ENCODE measurements at regions not wholly inside any gene's neighbourhood (a gene's known extent, or its start where the extent isn't known, plus 50 kb on each side); places are given as distances from the start of the nearest gene placed in this dataset.

DNA sequence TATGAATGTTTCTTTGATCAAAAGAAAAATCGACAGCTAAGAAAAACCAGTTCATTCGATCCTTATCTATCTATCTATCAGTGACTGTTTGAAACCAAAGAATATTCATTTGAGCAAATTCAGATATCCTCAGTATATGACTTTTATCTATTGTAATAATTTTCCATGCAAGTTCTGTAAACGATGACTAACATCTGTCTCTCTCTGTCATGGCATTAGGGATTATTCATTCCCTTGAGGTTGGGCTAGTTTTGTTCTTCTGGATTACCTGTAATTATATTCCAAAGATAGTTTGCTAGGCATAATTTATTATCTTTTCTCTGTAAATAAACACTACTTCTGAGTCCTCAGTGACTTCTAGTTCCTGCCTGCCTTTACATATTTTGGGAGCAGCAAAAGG is 497.7 kb upstream of the CDH11 start:
- no TSS peak for BruUV-seq (replicated peaks)
- H4K20me1 ChIP-seq (ENCODE audit: insufficient read depth) = no peaks in the 10 kb centered on the region
- ChIA-PET RAD21 (ENCODE audit: low non-redundant PET in 1 of 2, low total read pairs in 2 of 2, uncharacterized antibody in 2 of 2, unreplicated experiment in 2 of 2) (no interaction called here), CTCF (no interaction called here), POLR2A (no interaction called here)
- no peak overlapping the region for H2AFZ ChIP-seq (ENCODE audit: low read depth, low read length, poor library complexity, severe bottlenecking)
- ATAC-seq (no peak), DNase-seq (ENCODE audit: low read depth, low spot score) (no peak)
- H3K9ac ChIP-seq (ENCODE audit: low read length) = no peak overlapping the region
- no peaks in the 10 kb centered on the region for H3K4me1 ChIP-seq (ENCODE audit: control insufficient read depth in 1 of 2, insufficient read depth in 2 of 2, low read length in 2 of 2)
- no peak overlapping the region for H3K27ac ChIP-seq (ENCODE audit: low read depth, low read length)
- intact Hi-C loops (cut with micrococcal nuclease) = no loop called here
- H3K9me2 ChIP-seq (ENCODE audit: insufficient read depth) = no peaks in the 10 kb centered on the region
- no peak overlapping the region for H3K4me2 ChIP-seq (ENCODE audit: low read length)
- TF ChIP-seq CTCF (IDR thresholded peaks at IDR 0.05 in 2 of 3, conservative IDR thresholded peaks at IDR 0.05 in 1 of 3; ENCODE audit: borderline replicate concordance in 1 of 3, insufficient read depth in 1 of 3, low read depth in 2 of 3, low read length in 2 of 3) (no peak), CEBPB (IDR thresholded peaks at IDR 0.05; ENCODE audit: low read depth) (no peak), SIN3A (IDR thresholded peaks at IDR 0.05; ENCODE audit: low read depth) (no peak), EGR1 (IDR thresholded peaks at IDR 0.05; ENCODE audit: low read depth) (no peak), ATF3 (IDR thresholded peaks at IDR 0.05) (no peak), ELF1 (IDR thresholded peaks at IDR 0.05; ENCODE audit: borderline replicate concordance, low read depth) (no peak), POLR2AphosphoS5 (IDR thresholded peaks at IDR 0.05; ENCODE audit: low read depth, low read length) (no peak), EZH2phosphoT487 (IDR thresholded peaks at IDR 0.05; ENCODE audit: borderline replicate concordance) (no peak), JUND (IDR thresholded peaks at IDR 0.05) (no peak), ZNF274 (IDR thresholded peaks at IDR 0.05; ENCODE audit: low read depth, low read length) (no peak), SRF (IDR thresholded peaks at IDR 0.05; ENCODE audit: low read depth) (no peak)
- TF ChIP-seq, protein P1, sequence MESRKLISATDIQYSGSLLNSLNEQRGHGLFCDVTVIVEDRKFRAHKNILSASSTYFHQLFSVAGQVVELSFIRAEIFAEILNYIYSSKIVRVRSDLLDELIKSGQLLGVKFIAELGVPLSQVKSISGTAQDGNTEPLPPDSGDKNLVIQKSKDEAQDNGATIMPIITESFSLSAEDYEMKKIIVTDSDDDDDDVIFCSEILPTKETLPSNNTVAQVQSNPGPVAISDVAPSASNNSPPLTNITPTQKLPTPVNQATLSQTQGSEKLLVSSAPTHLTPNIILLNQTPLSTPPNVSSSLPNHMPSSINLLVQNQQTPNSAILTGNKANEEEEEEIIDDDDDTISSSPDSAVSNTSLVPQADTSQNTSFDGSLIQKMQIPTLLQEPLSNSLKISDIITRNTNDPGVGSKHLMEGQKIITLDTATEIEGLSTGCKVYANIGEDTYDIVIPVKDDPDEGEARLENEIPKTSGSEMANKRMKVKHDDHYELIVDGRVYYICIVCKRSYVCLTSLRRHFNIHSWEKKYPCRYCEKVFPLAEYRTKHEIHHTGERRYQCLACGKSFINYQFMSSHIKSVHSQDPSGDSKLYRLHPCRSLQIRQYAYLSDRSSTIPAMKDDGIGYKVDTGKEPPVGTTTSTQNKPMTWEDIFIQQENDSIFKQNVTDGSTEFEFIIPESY (IDR thresholded peaks at IDR 0.05; ENCODE audit: extremely low read depth, insufficient replicate concordance, low read length) = no peak
- no peaks in the 10 kb centered on the region for H3K36me3 ChIP-seq (ENCODE audit: control insufficient read depth in 1 of 2, insufficient read depth in 2 of 2, low read length in 2 of 2)
- no peaks in the 10 kb centered on the region for H3K79me2 ChIP-seq (ENCODE audit: insufficient read depth, low read length)
- H3K4me3 ChIP-seq (replicated peaks in 1 of 2; ENCODE audit: low read depth in 1 of 2, low read length in 2 of 2) = no peak overlapping the region
- H3K27me3 ChIP-seq (ENCODE audit: insufficient read depth, low read length) = no peaks in the 10 kb centered on the region
- H3K9me3 ChIP-seq (ENCODE audit: control insufficient read depth in 1 of 2, insufficient read depth in 1 of 2, low read depth in 1 of 2, low read length in 2 of 2) = no peaks in the 10 kb centered on the region; a peak in 2 of 4 replicates
